ENCODE measurements at regions not wholly inside any gene's neighbourhood (a gene's known extent, or its start where the extent isn't known, plus 50 kb on each side); places are given as distances from the start of the nearest gene placed in this dataset.

- TF ChIP-seq POLR2A (IDR thresholded peaks at IDR 0.05): no peak
- no peak for TF ChIP-seq CTCF (IDR thresholded peaks at IDR 0.05)
These were observed 198.3 kb upstream of the P2RY1 start for GRCh38 chr3:152636651-152637050.

Measured in testis (tissue), 2 donors.